Liver (tissue), 8 donors: ENCODE measurements at regions not wholly inside any gene's neighbourhood (a gene's known extent, or its start where the extent isn't known, plus 50 kb on each side); places are given as distances from the start of the nearest gene placed in this dataset.

Experiments used
- DNase-seq: peaks from one replicate; pipeline ENCODE4 v3.0.0-alpha.2; 2017; ENCODE audit warnings: low spot score
- H3K27ac ChIP-seq, 2 donors: one replicate each; pipeline ENCODE4 v1.7.0; 2013; ENCODE audit warnings: inconsistent platforms in 2 of 2, low read length in 2 of 2, control low read depth in 1 of 2, low read depth in 1 of 2, mild to moderate bottlenecking in 1 of 2
- H3K27me3 ChIP-seq, 4 donors: one replicate each; pipeline versions ENCODE4 v1.6.1 to v1.7.0; 2013; ENCODE audit warnings: low read length in 3 of 4, inconsistent platforms in 1 of 4, mild to moderate bottlenecking in 1 of 4, moderate library complexity in 1 of 4; ENCODE audit not compliant: control insufficient read depth in 4 of 4, insufficient read depth in 4 of 4
- H3K36me3 ChIP-seq, 4 donors: one replicate each; pipeline versions ENCODE4 v1.6.1 to v1.7.0; 2013; ENCODE audit warnings: low read length in 3 of 4, mild to moderate bottlenecking in 3 of 4, low read depth in 1 of 4, moderate library complexity in 1 of 4; ENCODE audit not compliant: control insufficient read depth in 4 of 4, insufficient read depth in 3 of 4
- H3K4me1 ChIP-seq, 4 donors: one replicate each; pipeline versions ENCODE4 v1.6.1 to v1.7.0; 2013; ENCODE audit warnings: low read length in 3 of 4, mild to moderate bottlenecking in 3 of 4, moderate library complexity in 1 of 4; ENCODE audit not compliant: control insufficient read depth in 4 of 4, insufficient read depth in 4 of 4
- H3K4me3 ChIP-seq, 3 donors: one replicate each; pipeline versions ENCODE4 v1.6.1 to v1.7.0; 2013; ENCODE audit warnings: low read length in 3 of 3, control low read depth in 1 of 3, low read depth in 1 of 3, mild to moderate bottlenecking in 1 of 3
- H3K9ac ChIP-seq, 2 donors: one replicate each; pipeline ENCODE4 v1.7.0; 2013; ENCODE audit warnings: low read length in 2 of 2, mild to moderate bottlenecking in 2 of 2, moderate library complexity in 2 of 2, control low read depth in 1 of 2, low read depth in 1 of 2
- H3K9me3 ChIP-seq, 4 donors: one replicate each; pipeline versions ENCODE4 v1.6.1 to v1.7.0; 2013; ENCODE audit warnings: low read length in 3 of 4; ENCODE audit not compliant: control insufficient read depth in 4 of 4
- ATF3 ChIP-seq: IDR thresholded peaks from 2 replicates; pipeline ENCODE4 v1.6.1; 2016; ENCODE audit warnings: antibody characterized with exemption
- EGR1 ChIP-seq, 2 donors: IDR thresholded peaks; 2 replicates each; pipeline ENCODE4 v1.6.1; 2016 to 2018; ENCODE audit warnings: antibody characterized with exemption in 2 of 2, low read depth in 2 of 2
- FOXA1 ChIP-seq: IDR thresholded peaks from 2 replicates; pipeline ENCODE4 v1.6.1; 2016; ENCODE audit warnings: antibody characterized with exemption
- GABPA ChIP-seq, 2 donors: IDR thresholded peaks in 1 of 2; conservative IDR thresholded peaks in 1 of 2; 2 replicates each; pipeline ENCODE4 v1.6.1; 2016; ENCODE audit warnings: antibody characterized with exemption in 2 of 2, mild to moderate bottlenecking in 1 of 2, moderate library complexity in 1 of 2
- HNF4A ChIP-seq, 2 donors: conservative IDR thresholded peaks; 2 replicates each; pipeline ENCODE4 v1.6.1; 2016; ENCODE audit warnings: antibody characterized with exemption in 2 of 2, mild to moderate bottlenecking in 2 of 2
- HNF4G ChIP-seq: IDR thresholded peaks from 2 replicates; pipeline ENCODE4 v1.6.1; 2016; ENCODE audit warnings: antibody characterized with exemption
- MAX ChIP-seq: IDR thresholded peaks from 2 replicates; pipeline ENCODE4 v1.6.1; 2016; ENCODE audit warnings: antibody characterized with exemption
- RAD21 ChIP-seq, 2 donors: IDR thresholded peaks; 2 replicates each; pipeline ENCODE4 v1.6.1; 2016; ENCODE audit warnings: antibody characterized with exemption in 2 of 2, mild to moderate bottlenecking in 2 of 2
- REST ChIP-seq: IDR thresholded peaks from 2 replicates; pipeline ENCODE4 v1.6.1; 2016; ENCODE audit warnings: antibody characterized with exemption, mild to moderate bottlenecking
- RXRA ChIP-seq, 2 donors: IDR thresholded peaks; 2 replicates each; pipeline ENCODE4 v1.6.1; 2017 to 2018; ENCODE audit warnings: antibody characterized with exemption in 2 of 2, mild to moderate bottlenecking in 1 of 2
- SP1 ChIP-seq: IDR thresholded peaks from 2 replicates; pipeline ENCODE4 v1.6.1; 2018; ENCODE audit warnings: antibody characterized with exemption, mild to moderate bottlenecking
- TAF1 ChIP-seq: conservative IDR thresholded peaks from 2 replicates; pipeline ENCODE4 v1.6.1; 2016; ENCODE audit warnings: antibody characterized with exemption, mild to moderate bottlenecking
- YY1 ChIP-seq: IDR thresholded peaks from 2 replicates; pipeline ENCODE4 v1.6.1; 2016; ENCODE audit warnings: antibody characterized with exemption, mild to moderate bottlenecking
- WGBS: extraction: QIAGEN DNeasy Blood & Tissue Kit; methylation state at CpG from one replicate; pipeline ENCODE4 v1.1.7; 2013; 5-methylcytosine and 5-hydroxymethylcytosine counted together
- TF ChIP-seq, protein P1 (sequence below): IDR thresholded peaks from 2 replicates; pipeline ENCODE4 v1.6.1; 2016; ENCODE audit warnings: antibody characterized with exemption
- TF ChIP-seq, protein P2 (sequence below): fragments of 150-350 bp; IDR thresholded peaks from 2 replicates; pipeline ENCODE4 v1.5.1; 2017; ENCODE audit warnings: improper control_type of control experiment, low read depth, low read length; ENCODE audit not compliant: missing input control
- donor health status: healthy.
- donor health status: healthy.
- donor health status: healthy.
- donor health status: healthy.
- donor health status: healthy.

- TF ChIP-seq RXRA (IDR thresholded peaks at IDR 0.05) (no peak), YY1 (no peak), EGR1 (IDR thresholded peaks at IDR 0.05; ENCODE audit: low read depth in 2 of 2) (no peak), RAD21 (IDR thresholded peaks at IDR 0.05) (no peak), FOXA1 (no peak), ATF3 (no peak), GABPA (IDR thresholded peaks at IDR 0.05 in 1 of 2, conservative IDR thresholded peaks at IDR 0.05 in 1 of 2) (no peak), TAF1 (no peak)
- H3K4me1 ChIP-seq, result no peaks in the 10 kb centered on the region
- H3K4me3 ChIP-seq, result no peak overlapping the region
- H3K27me3 ChIP-seq, result no peaks in the 10 kb centered on the region
- H3K36me3 ChIP-seq, result no peaks in the 10 kb centered on the region
- no peak overlapping the region for H3K27ac ChIP-seq
- H3K9ac ChIP-seq, result no peak overlapping the region
- H3K9me3 ChIP-seq, result no peaks in the 10 kb centered on the region
- no peak for DNase-seq
- 82% methylated on average over 3 of the region's 3 CpGs for WGBS
Measured at GRCh38 chr3:77889616-77890015, 849.7 kb downstream of the ROBO2 start.

- Histone ChIP-seq H3K9me3 (no peaks in the 10 kb centered on the region), H3K4me3 (no peak overlapping the region), H3K4me1 (no peaks in the 10 kb centered on the region), H3K9ac (no peak overlapping the region), H3K27ac (no peak overlapping the region), H3K27me3 (no peaks in the 10 kb centered on the region), H3K36me3 (no peaks in the 10 kb centered on the region)
- WGBS, result 91% methylated on average over 1 of the region's 1 CpG
- TF ChIP-seq HNF4A (conservative IDR thresholded peaks at IDR 0.05) (no peak), REST (no peak), HNF4G (no peak), ATF3 (no peak), YY1 (no peak), TAF1 (no peak)
- TF ChIP-seq, protein P1, sequence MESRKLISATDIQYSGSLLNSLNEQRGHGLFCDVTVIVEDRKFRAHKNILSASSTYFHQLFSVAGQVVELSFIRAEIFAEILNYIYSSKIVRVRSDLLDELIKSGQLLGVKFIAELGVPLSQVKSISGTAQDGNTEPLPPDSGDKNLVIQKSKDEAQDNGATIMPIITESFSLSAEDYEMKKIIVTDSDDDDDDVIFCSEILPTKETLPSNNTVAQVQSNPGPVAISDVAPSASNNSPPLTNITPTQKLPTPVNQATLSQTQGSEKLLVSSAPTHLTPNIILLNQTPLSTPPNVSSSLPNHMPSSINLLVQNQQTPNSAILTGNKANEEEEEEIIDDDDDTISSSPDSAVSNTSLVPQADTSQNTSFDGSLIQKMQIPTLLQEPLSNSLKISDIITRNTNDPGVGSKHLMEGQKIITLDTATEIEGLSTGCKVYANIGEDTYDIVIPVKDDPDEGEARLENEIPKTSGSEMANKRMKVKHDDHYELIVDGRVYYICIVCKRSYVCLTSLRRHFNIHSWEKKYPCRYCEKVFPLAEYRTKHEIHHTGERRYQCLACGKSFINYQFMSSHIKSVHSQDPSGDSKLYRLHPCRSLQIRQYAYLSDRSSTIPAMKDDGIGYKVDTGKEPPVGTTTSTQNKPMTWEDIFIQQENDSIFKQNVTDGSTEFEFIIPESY, result no peak
- DNase-seq, result no peak
Measured at GRCh38 chr3:77898621-77899020, 858.7 kb downstream of the ROBO2 start.

- TF ChIP-seq REST, result no peak
- TF ChIP-seq SP1, result no peak
- TF ChIP-seq, protein P2, sequence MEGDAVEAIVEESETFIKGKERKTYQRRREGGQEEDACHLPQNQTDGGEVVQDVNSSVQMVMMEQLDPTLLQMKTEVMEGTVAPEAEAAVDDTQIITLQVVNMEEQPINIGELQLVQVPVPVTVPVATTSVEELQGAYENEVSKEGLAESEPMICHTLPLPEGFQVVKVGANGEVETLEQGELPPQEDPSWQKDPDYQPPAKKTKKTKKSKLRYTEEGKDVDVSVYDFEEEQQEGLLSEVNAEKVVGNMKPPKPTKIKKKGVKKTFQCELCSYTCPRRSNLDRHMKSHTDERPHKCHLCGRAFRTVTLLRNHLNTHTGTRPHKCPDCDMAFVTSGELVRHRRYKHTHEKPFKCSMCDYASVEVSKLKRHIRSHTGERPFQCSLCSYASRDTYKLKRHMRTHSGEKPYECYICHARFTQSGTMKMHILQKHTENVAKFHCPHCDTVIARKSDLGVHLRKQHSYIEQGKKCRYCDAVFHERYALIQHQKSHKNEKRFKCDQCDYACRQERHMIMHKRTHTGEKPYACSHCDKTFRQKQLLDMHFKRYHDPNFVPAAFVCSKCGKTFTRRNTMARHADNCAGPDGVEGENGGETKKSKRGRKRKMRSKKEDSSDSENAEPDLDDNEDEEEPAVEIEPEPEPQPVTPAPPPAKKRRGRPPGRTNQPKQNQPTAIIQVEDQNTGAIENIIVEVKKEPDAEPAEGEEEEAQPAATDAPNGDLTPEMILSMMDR, result no peak
- no peak for TF ChIP-seq MAX
- TF ChIP-seq EGR1 (IDR thresholded peaks at IDR 0.05; ENCODE audit: low read depth in 2 of 2), result no peak
- no peak for TF ChIP-seq HNF4G
- no peak for TF ChIP-seq RAD21 (IDR thresholded peaks at IDR 0.05)
- TF ChIP-seq TAF1, result no peak
- TF ChIP-seq FOXA1, result no peak
- 72% methylated on average over 1 of the region's 1 CpG for WGBS
- Histone ChIP-seq H3K4me1 (no peaks in the 10 kb centered on the region), H3K9ac (no peak overlapping the region), H3K9me3 (peaks cover 0 to under 1% (median 0%) of the 10 kb centered on the region in 4 donors), H3K4me3 (no peak overlapping the region), H3K27ac (no peak overlapping the region), H3K36me3 (no peaks in the 10 kb centered on the region), H3K27me3 (no peaks in the 10 kb centered on the region)
- DNase-seq, result no peak
Measured at GRCh38 chr3:77902675-77903074, 862.8 kb downstream of the ROBO2 start.
